ENCODE measurements at regions not wholly inside any gene's neighbourhood (a gene's known extent, or its start where the extent isn't known, plus 50 kb on each side); places are given as distances from the start of the nearest gene placed in this dataset.

DNA sequence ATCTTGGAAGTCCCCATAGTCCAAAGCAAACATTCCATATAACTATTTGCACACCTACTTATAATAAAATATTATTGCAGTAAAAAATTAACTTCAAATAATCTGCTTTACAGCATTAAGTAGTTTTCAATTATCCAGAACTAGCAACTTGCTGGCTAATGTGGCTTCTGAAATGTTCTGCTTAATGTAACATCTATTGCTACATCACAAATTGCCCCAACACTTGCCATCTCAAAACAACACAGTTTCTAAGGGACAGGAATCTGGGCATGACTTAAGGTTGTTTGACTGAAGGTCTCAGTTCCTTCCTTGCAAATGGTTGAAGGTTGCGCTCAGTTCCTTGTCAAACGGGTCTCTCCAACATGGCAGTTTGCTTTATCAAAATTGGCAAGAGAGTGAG, 378.5 kb upstream of the SEMA3C start (continued):
- TF ChIP-seq, protein P1, sequence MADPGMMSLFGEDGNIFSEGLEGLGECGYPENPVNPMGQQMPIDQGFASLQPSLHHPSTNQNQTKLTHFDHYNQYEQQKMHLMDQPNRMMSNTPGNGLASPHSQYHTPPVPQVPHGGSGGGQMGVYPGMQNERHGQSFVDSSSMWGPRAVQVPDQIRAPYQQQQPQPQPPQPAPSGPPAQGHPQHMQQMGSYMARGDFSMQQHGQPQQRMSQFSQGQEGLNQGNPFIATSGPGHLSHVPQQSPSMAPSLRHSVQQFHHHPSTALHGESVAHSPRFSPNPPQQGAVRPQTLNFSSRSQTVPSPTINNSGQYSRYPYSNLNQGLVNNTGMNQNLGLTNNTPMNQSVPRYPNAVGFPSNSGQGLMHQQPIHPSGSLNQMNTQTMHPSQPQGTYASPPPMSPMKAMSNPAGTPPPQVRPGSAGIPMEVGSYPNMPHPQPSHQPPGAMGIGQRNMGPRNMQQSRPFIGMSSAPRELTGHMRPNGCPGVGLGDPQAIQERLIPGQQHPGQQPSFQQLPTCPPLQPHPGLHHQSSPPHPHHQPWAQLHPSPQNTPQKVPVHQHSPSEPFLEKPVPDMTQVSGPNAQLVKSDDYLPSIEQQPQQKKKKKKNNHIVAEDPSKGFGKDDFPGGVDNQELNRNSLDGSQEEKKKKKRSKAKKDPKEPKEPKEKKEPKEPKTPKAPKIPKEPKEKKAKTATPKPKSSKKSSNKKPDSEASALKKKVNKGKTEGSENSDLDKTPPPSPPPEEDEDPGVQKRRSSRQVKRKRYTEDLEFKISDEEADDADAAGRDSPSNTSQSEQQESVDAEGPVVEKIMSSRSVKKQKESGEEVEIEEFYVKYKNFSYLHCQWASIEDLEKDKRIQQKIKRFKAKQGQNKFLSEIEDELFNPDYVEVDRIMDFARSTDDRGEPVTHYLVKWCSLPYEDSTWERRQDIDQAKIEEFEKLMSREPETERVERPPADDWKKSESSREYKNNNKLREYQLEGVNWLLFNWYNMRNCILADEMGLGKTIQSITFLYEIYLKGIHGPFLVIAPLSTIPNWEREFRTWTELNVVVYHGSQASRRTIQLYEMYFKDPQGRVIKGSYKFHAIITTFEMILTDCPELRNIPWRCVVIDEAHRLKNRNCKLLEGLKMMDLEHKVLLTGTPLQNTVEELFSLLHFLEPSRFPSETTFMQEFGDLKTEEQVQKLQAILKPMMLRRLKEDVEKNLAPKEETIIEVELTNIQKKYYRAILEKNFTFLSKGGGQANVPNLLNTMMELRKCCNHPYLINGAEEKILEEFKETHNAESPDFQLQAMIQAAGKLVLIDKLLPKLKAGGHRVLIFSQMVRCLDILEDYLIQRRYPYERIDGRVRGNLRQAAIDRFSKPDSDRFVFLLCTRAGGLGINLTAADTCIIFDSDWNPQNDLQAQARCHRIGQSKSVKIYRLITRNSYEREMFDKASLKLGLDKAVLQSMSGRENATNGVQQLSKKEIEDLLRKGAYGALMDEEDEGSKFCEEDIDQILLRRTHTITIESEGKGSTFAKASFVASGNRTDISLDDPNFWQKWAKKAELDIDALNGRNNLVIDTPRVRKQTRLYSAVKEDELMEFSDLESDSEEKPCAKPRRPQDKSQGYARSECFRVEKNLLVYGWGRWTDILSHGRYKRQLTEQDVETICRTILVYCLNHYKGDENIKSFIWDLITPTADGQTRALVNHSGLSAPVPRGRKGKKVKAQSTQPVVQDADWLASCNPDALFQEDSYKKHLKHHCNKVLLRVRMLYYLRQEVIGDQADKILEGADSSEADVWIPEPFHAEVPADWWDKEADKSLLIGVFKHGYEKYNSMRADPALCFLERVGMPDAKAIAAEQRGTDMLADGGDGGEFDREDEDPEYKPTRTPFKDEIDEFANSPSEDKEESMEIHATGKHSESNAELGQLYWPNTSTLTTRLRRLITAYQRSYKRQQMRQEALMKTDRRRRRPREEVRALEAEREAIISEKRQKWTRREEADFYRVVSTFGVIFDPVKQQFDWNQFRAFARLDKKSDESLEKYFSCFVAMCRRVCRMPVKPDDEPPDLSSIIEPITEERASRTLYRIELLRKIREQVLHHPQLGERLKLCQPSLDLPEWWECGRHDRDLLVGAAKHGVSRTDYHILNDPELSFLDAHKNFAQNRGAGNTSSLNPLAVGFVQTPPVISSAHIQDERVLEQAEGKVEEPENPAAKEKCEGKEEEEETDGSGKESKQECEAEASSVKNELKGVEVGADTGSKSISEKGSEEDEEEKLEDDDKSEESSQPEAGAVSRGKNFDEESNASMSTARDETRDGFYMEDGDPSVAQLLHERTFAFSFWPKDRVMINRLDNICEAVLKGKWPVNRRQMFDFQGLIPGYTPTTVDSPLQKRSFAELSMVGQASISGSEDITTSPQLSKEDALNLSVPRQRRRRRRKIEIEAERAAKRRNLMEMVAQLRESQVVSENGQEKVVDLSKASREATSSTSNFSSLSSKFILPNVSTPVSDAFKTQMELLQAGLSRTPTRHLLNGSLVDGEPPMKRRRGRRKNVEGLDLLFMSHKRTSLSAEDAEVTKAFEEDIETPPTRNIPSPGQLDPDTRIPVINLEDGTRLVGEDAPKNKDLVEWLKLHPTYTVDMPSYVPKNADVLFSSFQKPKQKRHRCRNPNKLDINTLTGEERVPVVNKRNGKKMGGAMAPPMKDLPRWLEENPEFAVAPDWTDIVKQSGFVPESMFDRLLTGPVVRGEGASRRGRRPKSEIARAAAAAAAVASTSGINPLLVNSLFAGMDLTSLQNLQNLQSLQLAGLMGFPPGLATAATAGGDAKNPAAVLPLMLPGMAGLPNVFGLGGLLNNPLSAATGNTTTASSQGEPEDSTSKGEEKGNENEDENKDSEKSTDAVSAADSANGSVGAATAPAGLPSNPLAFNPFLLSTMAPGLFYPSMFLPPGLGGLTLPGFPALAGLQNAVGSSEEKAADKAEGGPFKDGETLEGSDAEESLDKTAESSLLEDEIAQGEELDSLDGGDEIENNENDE (IDR thresholded peaks at IDR 0.05; ENCODE audit: insufficient replicate concordance, low read length) = no peak
